Activated naive CD4-positive, alpha-beta T cell treated with anti-CD3 and anti-CD28 coated beads, Interleukin-2, amount 50 U/mL, for 24 hours (primary cell): ENCODE measurements at regions not wholly inside any gene's neighbourhood (a gene's known extent, or its start where the extent isn't known, plus 50 kb on each side); places are given as distances from the start of the nearest gene placed in this dataset.
A peak's percentile ranks its signal among the peaks of the same experiment; 100 is the strongest.

Source experiments
- H3K27ac Mint-ChIP-seq: one replicate; pipeline ENCODE4 v1.8.0; 2021; ENCODE audit warnings: mild to moderate bottlenecking, mixed read lengths
- H3K27me3 Mint-ChIP-seq: one replicate; pipeline ENCODE4 v1.8.0; 2021; ENCODE audit warnings: mixed read lengths
- H3K36me3 Mint-ChIP-seq: one replicate; pipeline ENCODE4 v1.8.0; 2021; ENCODE audit warnings: mixed read lengths
- H3K4me1 Mint-ChIP-seq: one replicate; pipeline ENCODE4 v1.8.0; 2021; ENCODE audit warnings: mixed read lengths
- H3K4me3 Mint-ChIP-seq: one replicate; pipeline ENCODE4 v1.8.0; 2021; ENCODE audit warnings: mild to moderate bottlenecking, mixed read lengths
- H3K9me3 Mint-ChIP-seq: one replicate; pipeline ENCODE4 v1.8.0; 2021; ENCODE audit warnings: mixed read lengths

GRCh38 chr3:102174312-102174712 lies 260.5 kb upstream of the ZPLD1 start:
- H3K4me3 Mint-ChIP-seq = no peak overlapping the region
- H3K4me1 Mint-ChIP-seq = no peaks in the 10 kb centered on the region
- H3K27ac Mint-ChIP-seq = no peak overlapping the region
- no peaks in the 10 kb centered on the region for H3K9me3 Mint-ChIP-seq
- H3K36me3 Mint-ChIP-seq = peaks cover 1% of the 10 kb centered on the region
- no peaks in the 10 kb centered on the region for H3K27me3 Mint-ChIP-seq

- Mint-ChIP-seq H3K27ac (no peak overlapping the region), H3K9me3 (no peaks in the 10 kb centered on the region), H3K4me1 (no peaks in the 10 kb centered on the region), H3K36me3 (peaks cover 1% of the 10 kb centered on the region), H3K27me3 (no peaks in the 10 kb centered on the region), H3K4me3 (no peak overlapping the region)
Measured at GRCh38 chr3:102174832-102175374, 259.9 kb upstream of the ZPLD1 start.

- Mint-ChIP-seq H3K9me3 (no peaks in the 10 kb centered on the region), H3K4me3 (no peak overlapping the region), H3K36me3 (no peaks in the 10 kb centered on the region), H3K27me3 (no peaks in the 10 kb centered on the region), H3K4me1 (no peaks in the 10 kb centered on the region), H3K27ac (no peak overlapping the region)
Measured at GRCh38 chr3:102176333-102177050, 258.3 kb upstream of the ZPLD1 start.

DNA sequence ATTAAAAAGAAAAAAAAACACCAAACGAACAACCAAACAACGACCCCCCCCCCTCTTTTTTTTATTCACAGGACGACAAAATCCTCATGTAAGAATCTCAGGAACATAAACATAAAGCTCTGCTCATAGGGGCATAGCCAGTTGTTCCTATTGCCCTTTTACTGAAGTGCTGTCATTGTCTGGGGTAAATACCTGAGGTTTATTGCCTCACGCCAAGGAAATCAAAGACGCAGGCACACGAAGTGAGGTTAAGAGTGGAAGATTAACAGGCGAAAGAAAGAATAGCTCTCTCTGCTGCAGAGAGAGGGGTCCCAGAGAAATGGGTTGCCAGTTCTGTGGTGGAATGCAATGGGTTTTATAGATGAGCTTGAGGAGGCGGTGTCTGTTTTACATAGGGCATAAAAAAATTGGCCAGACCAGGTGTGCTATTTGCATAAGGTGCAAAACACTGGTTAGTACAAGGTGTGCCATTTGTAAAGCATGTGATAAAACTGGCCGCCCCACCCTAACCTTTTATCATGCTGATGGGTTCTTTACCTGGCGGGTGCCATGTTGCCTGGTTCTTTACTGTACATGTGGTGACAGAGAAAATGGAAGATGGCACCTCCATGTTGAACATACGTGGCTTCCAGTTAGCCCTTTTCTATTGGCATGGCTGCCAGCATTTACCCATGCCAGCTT lies 257.6 kb upstream of the ZPLD1 start:
- Mint-ChIP-seq H3K9me3 (no peaks in the 10 kb centered on the region), H3K27me3 (no peaks in the 10 kb centered on the region), H3K4me3 (no peak overlapping the region), H3K4me1 (no peaks in the 10 kb centered on the region), H3K36me3 (no peaks in the 10 kb centered on the region), H3K27ac (peak overlapping the region; percentile 19)

- no peaks in the 10 kb centered on the region for H3K36me3 Mint-ChIP-seq
- H3K4me1 Mint-ChIP-seq = no peaks in the 10 kb centered on the region
- no peaks in the 10 kb centered on the region for H3K9me3 Mint-ChIP-seq
- H3K27me3 Mint-ChIP-seq = no peaks in the 10 kb centered on the region
- peak overlapping the region; percentile 35 for H3K27ac Mint-ChIP-seq
- no peak overlapping the region for H3K4me3 Mint-ChIP-seq
Measured at GRCh38 chr3:102178817-102179216, 256.0 kb upstream of the ZPLD1 start.

GRCh38 chr3:102179326-102180177 lies 255.3 kb upstream of the ZPLD1 start:
- no peaks in the 10 kb centered on the region for H3K4me1 Mint-ChIP-seq
- H3K27me3 Mint-ChIP-seq = no peaks in the 10 kb centered on the region
- H3K27ac Mint-ChIP-seq = no peak overlapping the region
- H3K9me3 Mint-ChIP-seq = no peaks in the 10 kb centered on the region
- H3K4me3 Mint-ChIP-seq = no peak overlapping the region
- H3K36me3 Mint-ChIP-seq = no peaks in the 10 kb centered on the region

GRCh38 chr3:102180280-102180931 lies 254.4 kb upstream of the ZPLD1 start:
- Mint-ChIP-seq H3K4me1 (no peaks in the 10 kb centered on the region), H3K9me3 (no peaks in the 10 kb centered on the region), H3K36me3 (no peaks in the 10 kb centered on the region), H3K27me3 (no peaks in the 10 kb centered on the region), H3K27ac (no peak overlapping the region), H3K4me3 (no peak overlapping the region)

GRCh38 chr3:102181175-102181920 lies 253.5 kb upstream of the ZPLD1 start:
- Mint-ChIP-seq H3K36me3 (no peaks in the 10 kb centered on the region), H3K4me3 (no peak overlapping the region), H3K27me3 (no peaks in the 10 kb centered on the region), H3K27ac (no peak overlapping the region), H3K9me3 (no peaks in the 10 kb centered on the region), H3K4me1 (no peaks in the 10 kb centered on the region)

DNA sequence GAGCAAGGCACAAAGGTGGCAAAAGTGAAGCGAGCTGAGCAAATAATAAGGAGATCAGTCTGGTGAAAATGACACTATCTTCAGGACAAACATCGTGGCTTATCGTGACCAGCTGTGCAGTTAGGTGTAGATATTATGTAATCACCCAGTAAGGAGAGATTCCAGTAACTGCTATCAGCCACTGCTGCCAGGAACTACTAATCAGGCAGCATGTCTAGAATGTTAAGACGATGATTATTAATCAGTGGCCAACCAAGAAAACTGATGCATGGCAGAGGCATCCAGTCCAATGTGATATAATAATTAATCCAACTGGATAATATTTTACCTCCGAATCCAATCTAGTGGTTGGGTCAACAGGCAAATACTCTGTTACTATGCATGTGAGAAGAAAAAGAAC lies 252.7 kb upstream of the ZPLD1 start:
- no peak overlapping the region for H3K27ac Mint-ChIP-seq
- no peaks in the 10 kb centered on the region for H3K36me3 Mint-ChIP-seq
- H3K27me3 Mint-ChIP-seq = no peaks in the 10 kb centered on the region
- no peak overlapping the region for H3K4me3 Mint-ChIP-seq
- H3K4me1 Mint-ChIP-seq = no peaks in the 10 kb centered on the region
- H3K9me3 Mint-ChIP-seq = no peaks in the 10 kb centered on the region

DNA sequence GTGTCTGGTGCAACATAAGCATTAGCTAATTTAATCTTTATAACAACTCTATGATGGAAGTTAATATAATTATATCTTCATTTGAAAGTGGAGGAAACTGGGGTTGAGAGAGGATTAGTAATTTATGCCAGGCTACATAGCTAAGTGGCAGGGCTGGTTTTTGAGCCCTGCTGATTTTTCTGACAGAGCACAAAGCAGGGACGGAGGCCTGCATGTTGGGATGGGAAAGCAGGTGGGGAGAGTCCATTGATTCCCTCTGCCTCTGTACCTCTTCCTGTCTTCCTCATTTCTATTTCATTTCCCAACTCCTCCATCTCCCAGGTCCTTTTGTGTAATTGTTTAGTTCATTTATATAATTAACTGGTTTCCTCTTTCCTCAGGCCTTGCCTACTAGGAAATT lies 251.6 kb upstream of the ZPLD1 start:
- Mint-ChIP-seq H3K4me1 (no peaks in the 10 kb centered on the region), H3K4me3 (no peak overlapping the region), H3K9me3 (no peaks in the 10 kb centered on the region), H3K27ac (no peak overlapping the region), H3K27me3 (no peaks in the 10 kb centered on the region), H3K36me3 (no peaks in the 10 kb centered on the region)

GRCh38 chr3:102183623-102184022 lies 251.2 kb upstream of the ZPLD1 start:
- H3K4me3 Mint-ChIP-seq = no peak overlapping the region
- H3K36me3 Mint-ChIP-seq = no peaks in the 10 kb centered on the region
- H3K4me1 Mint-ChIP-seq = no peaks in the 10 kb centered on the region
- H3K9me3 Mint-ChIP-seq = no peaks in the 10 kb centered on the region
- no peaks in the 10 kb centered on the region for H3K27me3 Mint-ChIP-seq
- H3K27ac Mint-ChIP-seq = no peak overlapping the region

GRCh38 chr3:102189541-102189940 lies 245.3 kb upstream of the ZPLD1 start:
- no peaks in the 10 kb centered on the region for H3K36me3 Mint-ChIP-seq
- peaks cover 8% of the 10 kb centered on the region for H3K4me1 Mint-ChIP-seq
- H3K27ac Mint-ChIP-seq = no peak overlapping the region
- no peak overlapping the region for H3K4me3 Mint-ChIP-seq
- H3K9me3 Mint-ChIP-seq = no peaks in the 10 kb centered on the region
- H3K27me3 Mint-ChIP-seq = no peaks in the 10 kb centered on the region

DNA sequence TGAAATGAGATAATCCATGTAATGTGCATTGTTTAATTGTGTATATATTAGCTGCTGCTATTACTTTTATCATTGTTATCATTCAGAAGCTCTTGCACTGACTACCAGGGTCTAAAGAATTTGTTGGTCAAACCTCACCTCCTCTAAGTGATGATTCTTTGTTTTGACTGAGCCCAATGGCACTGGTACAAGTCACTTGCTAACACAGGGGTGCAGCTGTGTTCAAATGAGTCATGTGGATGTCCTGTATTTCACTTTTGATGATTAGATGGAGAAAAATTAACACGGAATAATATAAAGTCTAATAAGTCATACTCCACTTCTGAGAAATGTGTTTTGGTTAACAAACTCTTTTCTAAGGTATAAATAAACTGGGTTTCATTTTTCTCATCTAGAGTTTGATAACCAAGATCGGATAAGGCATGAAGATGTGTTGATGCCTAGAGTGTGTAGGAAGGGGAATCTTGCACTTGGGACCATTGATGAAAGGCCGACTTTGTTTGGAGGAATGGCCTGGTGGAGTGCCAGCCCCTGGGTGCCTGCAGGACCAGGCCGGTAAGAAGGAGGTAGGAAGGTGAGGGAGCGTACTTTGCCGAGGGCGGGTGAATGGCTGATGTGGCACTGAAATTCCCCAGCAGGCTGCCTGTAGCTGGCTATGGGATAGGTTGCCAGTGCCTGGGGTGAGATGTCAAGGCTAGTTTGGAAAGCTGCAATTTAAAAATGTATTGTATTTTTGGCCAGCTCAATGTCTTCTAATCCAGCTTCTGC lies 244.7 kb upstream of the ZPLD1 start:
- no peak overlapping the region for H3K27ac Mint-ChIP-seq
- no peaks in the 10 kb centered on the region for H3K9me3 Mint-ChIP-seq
- H3K36me3 Mint-ChIP-seq = no peaks in the 10 kb centered on the region
- H3K4me1 Mint-ChIP-seq = peaks cover 10% of the 10 kb centered on the region
- no peak overlapping the region for H3K4me3 Mint-ChIP-seq
- no peaks in the 10 kb centered on the region for H3K27me3 Mint-ChIP-seq

GRCh38 chr3:102192575-102192974 lies 242.2 kb upstream of the ZPLD1 start:
- Mint-ChIP-seq H3K36me3 (no peaks in the 10 kb centered on the region), H3K9me3 (no peaks in the 10 kb centered on the region), H3K4me3 (no peak overlapping the region), H3K27me3 (no peaks in the 10 kb centered on the region), H3K27ac (no peak overlapping the region), H3K4me1 (peaks cover 12% of the 10 kb centered on the region)
